ENCODE measurements at regions not wholly inside any gene's neighbourhood (a gene's known extent, or its start where the extent isn't known, plus 50 kb on each side); places are given as distances from the start of the nearest gene placed in this dataset.

- DNase-seq (ENCODE audit: low spot score), result no peak
Observed at GRCh38 chr13:97797553-97797952, 155.9 kb upstream of the IPO5 start.

GRCh38 chr13:97798171-97798821 lies 155.2 kb upstream of the IPO5 start:
- DNase-seq (ENCODE audit: low spot score), result no peak

GRCh38 chr13:97798836-97799235 lies 154.6 kb upstream of the IPO5 start:
- no peak for DNase-seq (ENCODE audit: low spot score)

GRCh38 chr13:97802213-97802612 lies 151.3 kb upstream of the IPO5 start:
- DNase-seq (ENCODE audit: low spot score), result no peak

GRCh38 chr13:97809576-97809975 lies 143.9 kb upstream of the IPO5 start:
- DNase-seq (ENCODE audit: low spot score), result no peak

- DNase-seq (ENCODE audit: low spot score), result peak; percentile 18
Observed at GRCh38 chr13:97810152-97810551, 143.3 kb upstream of the IPO5 start.

- no peak for DNase-seq (ENCODE audit: low spot score)
Observed at GRCh38 chr13:97822377-97822776, 131.1 kb upstream of the IPO5 start.

GRCh38 chr13:97826421-97827012 lies 127.0 kb upstream of the IPO5 start:
- no peak for DNase-seq (ENCODE audit: low spot score)

GRCh38 chr13:97834250-97834649 lies 119.2 kb upstream of the IPO5 start:
- no peak for DNase-seq (ENCODE audit: low spot score)

GRCh38 chr13:97843189-97843588 lies 110.3 kb upstream of the IPO5 start:
- DNase-seq (ENCODE audit: low spot score), result no peak

GRCh38 chr13:97844151-97844550 lies 109.3 kb upstream of the IPO5 start:
- DNase-seq (ENCODE audit: low spot score), result no peak

- DNase-seq (ENCODE audit: low spot score), result no peak
Observed at GRCh38 chr13:97848886-97849285, 104.6 kb upstream of the IPO5 start.

GRCh38 chr13:97849305-97849704 lies 104.2 kb upstream of the IPO5 start:
- no peak for DNase-seq (ENCODE audit: low spot score)

- no peak for DNase-seq (ENCODE audit: low spot score)
Observed at GRCh38 chr13:97851269-97851668, 102.2 kb upstream of the IPO5 start.

GRCh38 chr13:97852181-97852874 lies 101.1 kb upstream of the IPO5 start:
- DNase-seq (ENCODE audit: low spot score), result no peak

GRCh38 chr13:97853550-97853949 lies 99.9 kb upstream of the IPO5 start:
- no peak for DNase-seq (ENCODE audit: low spot score)

GRCh38 chr13:97855570-97856303 lies 97.7 kb upstream of the IPO5 start:
- peak; percentile 70 for DNase-seq (ENCODE audit: low spot score)

- DNase-seq (ENCODE audit: low spot score), result no peak
Observed at GRCh38 chr13:97856304-97856675, 97.2 kb upstream of the IPO5 start.

- DNase-seq (ENCODE audit: low spot score), result no peak
Observed at GRCh38 chr13:97858161-97858560, 95.3 kb upstream of the IPO5 start.

GRCh38 chr13:97866346-97866745 lies 87.1 kb upstream of the IPO5 start:
- DNase-seq (ENCODE audit: low spot score), result no peak

GRCh38 chr13:97866751-97867150 lies 86.7 kb upstream of the IPO5 start:
- DNase-seq (ENCODE audit: low spot score), result no peak

GRCh38 chr13:97873398-97873797 lies 80.1 kb upstream of the IPO5 start:
- DNase-seq (ENCODE audit: low spot score), result no peak

GRCh38 chr13:97875218-97875617 lies 78.3 kb upstream of the IPO5 start:
- DNase-seq (ENCODE audit: low spot score), result no peak

All from globus pallidus (tissue), 1 donor.